ENCODE measurements at regions not wholly inside any gene's neighbourhood (a gene's known extent, or its start where the extent isn't known, plus 50 kb on each side); places are given as distances from the start of the nearest gene placed in this dataset.

DNA sequence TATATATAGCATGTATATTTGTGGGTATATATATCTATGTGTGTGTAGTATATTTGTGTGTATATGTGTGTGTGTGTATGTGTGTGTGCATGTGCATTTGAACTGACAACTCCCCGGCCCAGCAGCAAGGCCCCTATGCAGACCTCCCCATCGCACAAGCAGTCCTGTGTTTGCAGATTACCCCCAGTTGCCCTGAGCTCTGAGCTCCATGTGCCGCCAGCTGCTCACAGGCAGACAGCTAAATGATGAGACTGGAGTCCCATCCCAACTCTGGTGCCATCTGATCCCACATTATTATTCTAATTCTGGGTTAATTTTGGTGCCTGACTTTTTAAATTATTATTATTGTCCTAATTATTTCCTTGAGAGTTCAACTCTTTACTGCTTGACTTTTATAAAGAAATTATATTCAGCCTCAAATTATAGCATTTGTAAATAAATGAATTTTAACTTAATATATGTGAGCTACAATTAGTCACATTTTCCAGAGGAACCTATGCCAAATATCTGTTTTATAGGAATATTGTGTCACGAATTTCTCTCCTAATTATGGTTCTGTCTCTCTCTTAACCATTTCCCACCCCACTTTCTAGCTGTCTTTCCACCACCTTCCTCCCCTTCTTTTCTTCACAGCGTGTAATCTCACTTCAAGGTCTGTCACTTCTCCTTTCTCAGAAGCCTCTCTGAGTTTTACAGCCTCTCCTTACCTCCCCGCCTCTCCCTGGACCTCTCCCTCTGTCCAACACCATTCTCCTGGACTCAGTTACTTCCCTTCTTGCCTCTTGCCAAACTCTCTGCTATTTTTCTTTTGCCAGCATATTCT is 90.6 kb upstream of the SYNDIG1 start:
- DNase-seq (ENCODE audit: low spot score in 2 of 2) (no peak), FAIRE-seq (no peak)

DNA sequence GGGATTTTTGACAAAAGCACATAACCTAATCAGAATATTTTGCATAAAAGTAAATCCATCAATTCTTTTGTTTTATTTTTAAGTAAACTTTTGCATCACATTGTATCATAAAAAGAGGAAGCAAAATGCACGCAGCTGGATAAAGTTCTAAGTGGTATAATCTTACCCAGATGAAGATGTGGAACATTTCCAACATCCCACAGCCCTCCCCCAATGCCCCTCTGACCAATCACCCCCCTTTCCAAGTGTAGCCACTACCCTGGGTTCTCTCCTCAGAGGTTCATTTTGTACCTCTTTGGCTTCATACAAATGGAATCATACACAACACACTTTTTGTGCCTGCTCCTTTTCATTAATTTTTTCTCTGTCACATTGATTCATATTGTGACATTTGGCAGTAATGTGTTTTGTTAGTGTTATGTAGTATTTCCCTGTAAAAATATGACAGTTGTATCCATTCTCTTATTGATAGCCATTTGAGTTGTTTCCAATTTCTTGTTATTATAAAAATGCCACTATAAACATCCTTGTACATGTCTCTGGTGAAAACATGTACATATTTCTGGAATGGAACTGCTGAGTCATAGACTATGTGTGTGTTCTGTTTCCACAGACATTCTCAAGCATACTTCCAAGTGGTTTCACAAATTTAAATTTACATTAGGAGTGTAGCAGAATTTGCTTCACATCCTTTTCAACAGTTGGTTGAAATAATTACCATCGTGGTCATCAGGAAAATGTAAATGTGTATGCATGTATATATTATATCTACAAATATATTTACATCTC is 92.9 kb upstream of the SYNDIG1 start:
- no peak for DNase-seq (ENCODE audit: low spot score in 2 of 2)

GRCh38 chr20:24373372-24373771 is 96.1 kb upstream of the SYNDIG1 start:
- no peak for DNase-seq (ENCODE audit: low spot score in 2 of 2)
- FAIRE-seq: no peak

More for the DNA sequence above, 92.9 kb upstream of the SYNDIG1 start:
- FAIRE-seq: no peak

- DNase-seq (ENCODE audit: low spot score in 2 of 2): no peak
- no peak for FAIRE-seq
Measured at GRCh38 chr20:24370911-24371695, 98.3 kb upstream of the SYNDIG1 start.

DNA sequence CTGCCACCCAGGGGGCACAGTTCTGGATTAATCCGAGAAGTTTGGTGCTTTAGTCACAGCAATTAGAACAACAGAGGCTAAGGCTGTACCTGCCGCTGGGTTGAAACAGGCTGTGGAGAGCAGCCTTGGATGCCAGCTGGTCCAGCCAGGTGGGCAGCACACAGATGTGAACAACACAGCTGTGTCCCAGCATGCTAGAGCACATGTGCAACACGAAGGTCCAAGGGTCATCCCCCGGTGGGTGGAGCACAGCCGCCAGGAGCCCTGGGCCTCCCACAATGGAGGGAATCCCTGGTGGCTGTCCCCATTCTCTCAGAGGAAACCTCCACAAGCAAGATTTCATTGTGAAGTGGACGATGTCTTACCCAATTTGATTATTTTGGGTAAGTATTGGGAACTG is 99.2 kb upstream of the SYNDIG1 start:
- DNase-seq (ENCODE audit: low spot score in 2 of 2) (no peak), FAIRE-seq (no peak)

- no peak for FAIRE-seq
- DNase-seq (ENCODE audit: low spot score in 2 of 2): no peak
Measured at GRCh38 chr20:24368253-24368652, 101.2 kb upstream of the SYNDIG1 start.

- no peak for FAIRE-seq
Measured at GRCh38 chr20:24366336-24367004, 103.0 kb upstream of the SYNDIG1 start.

GRCh38 chr20:24365670-24366069 is 103.8 kb upstream of the SYNDIG1 start:
- no peak for DNase-seq (ENCODE audit: low spot score in 2 of 2)
- FAIRE-seq: no peak

More at GRCh38 chr20:24366336-24367004, 103.0 kb upstream of the SYNDIG1 start:
- no peak for DNase-seq (ENCODE audit: low spot score in 2 of 2)

DNA sequence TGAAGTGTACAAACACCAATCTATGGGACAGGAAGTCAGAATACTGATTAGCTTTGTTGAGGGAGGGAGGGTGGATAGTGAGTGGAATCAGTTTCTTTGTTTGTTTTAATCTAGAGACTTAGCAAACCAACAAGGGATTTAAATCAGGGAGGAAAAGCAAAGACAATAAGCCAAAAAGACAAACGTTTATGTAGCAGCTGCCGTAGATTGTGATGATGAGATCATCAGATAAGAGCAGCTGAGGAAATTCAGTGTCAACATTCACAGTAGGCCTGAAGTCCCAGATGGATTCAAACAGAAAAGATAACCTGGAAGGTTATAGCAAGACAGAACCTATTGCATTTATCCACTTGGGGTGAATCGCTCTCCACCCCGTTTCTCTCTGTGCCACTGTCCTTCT is 104.9 kb upstream of the SYNDIG1 start:
- FAIRE-seq (no peak), DNase-seq (ENCODE audit: low spot score in 2 of 2) (no peak)

DNA sequence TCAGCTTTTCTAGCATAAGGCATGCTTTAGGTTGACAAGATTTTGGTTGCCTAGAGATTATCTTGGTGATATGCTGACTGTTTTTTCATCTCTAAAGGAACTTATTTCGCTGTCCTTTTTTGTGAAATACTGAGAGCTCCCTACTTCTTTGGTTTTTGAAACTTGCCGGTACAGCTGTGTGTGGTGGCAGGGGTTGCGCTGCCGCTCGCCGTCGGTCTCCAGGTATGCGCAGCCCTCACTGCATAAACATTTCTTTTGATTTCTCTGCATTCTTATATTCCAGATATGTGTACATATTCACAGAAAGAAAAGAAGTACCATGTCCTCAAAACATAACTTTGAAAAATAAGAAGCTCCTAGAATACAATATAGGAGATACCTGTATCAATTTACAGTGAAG is 106.4 kb upstream of the SYNDIG1 start:
- FAIRE-seq: no peak

GRCh38 chr20:24362080-24362479 is 107.3 kb upstream of the SYNDIG1 start:
- FAIRE-seq (no peak), DNase-seq (ENCODE audit: low spot score in 2 of 2) (no peak)

More for the DNA sequence above, 106.4 kb upstream of the SYNDIG1 start:
- no peak for DNase-seq (ENCODE audit: low spot score in 2 of 2)

- FAIRE-seq (no peak), DNase-seq (ENCODE audit: low spot score in 2 of 2) (no peak)
Measured at GRCh38 chr20:24361541-24361940, 107.9 kb upstream of the SYNDIG1 start.

- DNase-seq (ENCODE audit: low spot score in 2 of 2): no peak
- no peak for FAIRE-seq
Measured at GRCh38 chr20:24360531-24360930, 108.9 kb upstream of the SYNDIG1 start.

DNA sequence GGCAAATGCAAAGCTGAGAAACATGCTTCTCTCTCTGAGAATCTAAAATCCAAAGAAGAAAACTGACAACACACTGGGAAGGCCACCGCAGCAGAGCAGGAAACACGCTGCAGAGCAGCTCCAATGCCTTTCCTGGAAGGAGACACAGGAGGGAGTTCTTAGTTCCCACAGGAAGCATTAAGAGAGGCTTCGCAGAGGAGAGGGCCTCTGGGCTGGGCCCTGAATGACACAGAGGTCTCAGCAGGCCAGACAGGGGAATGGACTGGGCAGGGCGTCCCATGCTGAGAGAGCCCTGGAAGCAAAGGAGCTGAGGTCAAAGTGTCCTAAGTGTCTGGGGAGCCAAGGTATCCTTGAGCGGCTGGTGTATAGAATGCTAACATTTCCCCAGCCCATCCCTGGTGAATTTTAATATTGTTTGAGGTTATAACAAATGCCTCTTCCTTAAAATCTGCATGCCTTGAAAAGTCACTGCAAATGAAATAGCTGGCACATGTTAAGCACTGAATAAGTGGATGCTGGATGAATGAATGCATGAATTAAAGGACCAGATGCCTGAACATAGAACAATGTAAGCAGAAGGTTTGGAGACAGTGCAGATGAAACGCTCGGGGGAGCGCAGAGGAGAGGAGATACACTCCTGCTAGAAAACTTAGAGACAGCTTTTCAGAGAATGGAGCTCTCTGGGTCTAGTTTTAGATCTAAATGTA is 110.0 kb upstream of the SYNDIG1 start:
- DNase-seq (ENCODE audit: low spot score in 2 of 2) (no peak), FAIRE-seq (no peak)

DNA sequence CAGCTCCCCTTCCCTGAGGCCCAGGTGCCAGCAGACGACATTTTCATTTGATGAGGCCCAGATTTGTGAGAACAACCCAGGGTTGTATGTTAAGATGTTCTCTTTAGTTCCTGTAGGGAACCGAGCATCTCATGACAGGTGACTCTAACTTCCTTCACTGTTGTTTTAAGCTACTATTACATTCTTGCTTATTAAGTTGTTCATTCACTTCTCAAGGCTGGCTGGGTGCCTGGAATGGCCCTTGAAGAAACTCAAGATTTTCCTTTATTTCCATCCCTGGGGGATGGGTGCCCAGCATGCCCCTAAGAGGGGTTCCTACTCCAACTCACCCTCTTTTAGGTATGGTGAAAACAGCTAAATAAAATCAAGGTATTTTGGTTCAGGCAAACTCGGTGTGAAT is 111.5 kb upstream of the SYNDIG1 start:
- no peak for FAIRE-seq
- no peak for DNase-seq (ENCODE audit: low spot score in 2 of 2)

DNA sequence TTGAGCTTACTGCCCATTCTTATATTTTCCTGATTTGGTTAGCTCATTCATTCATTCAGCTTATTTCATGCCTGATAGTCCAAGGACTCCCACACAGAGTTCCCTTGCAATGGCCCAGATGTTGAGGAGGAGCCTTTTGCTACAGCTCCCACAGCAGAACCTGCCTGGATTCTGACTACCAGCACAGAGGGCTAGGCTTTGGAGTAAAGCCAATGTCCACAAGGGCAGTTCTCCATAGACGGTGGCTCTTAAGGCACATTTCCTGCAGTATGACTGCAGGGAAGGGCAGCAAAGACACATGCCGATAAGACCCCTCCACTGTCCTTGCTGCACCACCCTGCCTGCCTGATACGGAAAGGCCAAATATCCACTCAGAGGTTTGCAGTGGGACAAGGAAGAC is 112.3 kb upstream of the SYNDIG1 start:
- DNase-seq (ENCODE audit: low spot score in 2 of 2): no peak

GRCh38 chr20:24353135-24353690 is 116.2 kb upstream of the SYNDIG1 start:
- FAIRE-seq (peak; percentile 23), DNase-seq (ENCODE audit: low spot score in 2 of 2) (no peak)

More for the DNA sequence above, 112.3 kb upstream of the SYNDIG1 start:
- FAIRE-seq: no peak

- DNase-seq (ENCODE audit: low spot score in 2 of 2) (no peak), FAIRE-seq (no peak)
Measured at GRCh38 chr20:24350923-24351368, 118.5 kb upstream of the SYNDIG1 start.

- DNase-seq (ENCODE audit: low spot score in 2 of 2) (no peak), FAIRE-seq (no peak)
Measured at GRCh38 chr20:24341781-24342180, 127.6 kb upstream of the SYNDIG1 start.
